ENCODE measurements at regions not wholly inside any gene's neighbourhood (a gene's known extent, or its start where the extent isn't known, plus 50 kb on each side); places are given as distances from the start of the nearest gene placed in this dataset.
"Not testable (repeated sequence)": the region's sequence is repeated elsewhere in the genome, so short reads cannot be mapped to it uniquely, and the experiment has no call there.

DNA sequence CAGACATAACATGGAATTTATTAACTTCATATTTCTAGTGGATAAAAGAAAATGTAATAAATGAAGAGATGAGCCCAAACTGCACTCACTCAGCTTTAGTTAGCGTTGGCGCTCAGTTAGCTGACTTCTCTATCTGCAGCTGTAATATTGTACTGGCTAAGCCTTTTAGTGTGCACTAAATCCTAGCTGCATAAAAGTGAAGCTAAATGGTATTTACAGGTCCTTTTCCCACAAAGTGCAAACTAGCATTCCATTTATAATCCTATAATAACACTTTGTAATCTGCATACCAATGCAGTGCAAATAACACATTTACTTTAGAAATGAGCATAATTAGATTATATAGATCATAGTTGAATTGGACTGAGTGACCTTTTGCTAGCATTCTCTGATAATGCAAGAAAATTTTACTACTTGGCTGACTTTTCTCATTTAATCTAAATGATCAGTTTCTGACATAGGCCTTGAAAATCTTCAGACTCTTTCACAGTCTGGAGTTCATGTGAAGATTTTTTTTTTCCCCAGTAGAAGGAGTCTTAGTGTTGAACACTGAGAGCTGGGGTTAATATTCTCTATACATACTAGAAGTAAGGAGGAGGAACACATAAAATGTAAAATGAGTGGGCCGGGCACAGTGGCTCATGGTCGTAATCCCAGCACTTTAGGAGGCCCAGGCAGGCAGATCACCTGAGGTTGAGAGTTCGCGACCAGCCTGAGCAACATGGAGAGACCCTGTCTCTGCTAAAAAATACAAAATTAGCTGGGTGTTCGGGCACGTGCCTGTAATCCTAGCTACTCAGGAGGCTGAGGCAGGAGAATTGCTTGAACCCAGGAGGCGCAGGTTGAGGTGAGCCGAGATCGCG is 1426.4 kb downstream of the PCDH9 start:
- Histone ChIP-seq H3K27ac (no peak overlapping the region), H3K4me1 (no peaks in the 10 kb centered on the region), H3K9me3 (no peaks in the 10 kb centered on the region), H3K36me3 (no peaks in the 10 kb centered on the region), H3K4me3 (no peak overlapping the region), H3K27me3 (no peaks in the 10 kb centered on the region), H3K9ac (ENCODE audit: low read depth in 2 of 2, low read length in 2 of 2) (no peak overlapping the region)
- intact Hi-C loops (cut with DNase I): no loop called here
- TF ChIP-seq, protein P1, sequence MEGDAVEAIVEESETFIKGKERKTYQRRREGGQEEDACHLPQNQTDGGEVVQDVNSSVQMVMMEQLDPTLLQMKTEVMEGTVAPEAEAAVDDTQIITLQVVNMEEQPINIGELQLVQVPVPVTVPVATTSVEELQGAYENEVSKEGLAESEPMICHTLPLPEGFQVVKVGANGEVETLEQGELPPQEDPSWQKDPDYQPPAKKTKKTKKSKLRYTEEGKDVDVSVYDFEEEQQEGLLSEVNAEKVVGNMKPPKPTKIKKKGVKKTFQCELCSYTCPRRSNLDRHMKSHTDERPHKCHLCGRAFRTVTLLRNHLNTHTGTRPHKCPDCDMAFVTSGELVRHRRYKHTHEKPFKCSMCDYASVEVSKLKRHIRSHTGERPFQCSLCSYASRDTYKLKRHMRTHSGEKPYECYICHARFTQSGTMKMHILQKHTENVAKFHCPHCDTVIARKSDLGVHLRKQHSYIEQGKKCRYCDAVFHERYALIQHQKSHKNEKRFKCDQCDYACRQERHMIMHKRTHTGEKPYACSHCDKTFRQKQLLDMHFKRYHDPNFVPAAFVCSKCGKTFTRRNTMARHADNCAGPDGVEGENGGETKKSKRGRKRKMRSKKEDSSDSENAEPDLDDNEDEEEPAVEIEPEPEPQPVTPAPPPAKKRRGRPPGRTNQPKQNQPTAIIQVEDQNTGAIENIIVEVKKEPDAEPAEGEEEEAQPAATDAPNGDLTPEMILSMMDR (IDR thresholded peaks at IDR 0.05): no peak
- no peak for DNase-seq

DNA sequence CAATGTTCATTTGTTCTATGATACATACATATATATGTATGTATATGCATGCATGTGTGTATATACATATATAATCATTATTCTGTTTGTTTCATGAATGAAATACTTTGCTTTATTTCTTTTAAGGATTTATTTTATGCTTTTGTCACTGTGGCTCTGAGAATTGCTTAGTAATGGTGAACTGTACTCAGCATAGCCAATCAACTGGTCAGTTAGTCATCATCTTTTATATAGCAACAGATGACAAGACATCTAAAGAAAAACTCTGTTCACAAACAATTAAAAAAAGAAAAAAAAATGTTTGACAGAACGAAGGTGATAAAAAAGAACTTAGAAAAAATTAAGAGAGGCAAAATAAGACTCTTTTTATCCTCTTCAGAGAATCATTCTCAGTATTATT is 1440.3 kb downstream of the PCDH9 start:
- Histone ChIP-seq H3K4me3 (no peak overlapping the region), H3K9ac (ENCODE audit: low read depth in 2 of 2, low read length in 2 of 2) (no peak overlapping the region), H3K27me3 (no peaks in the 10 kb centered on the region), H3K9me3 (no peaks in the 10 kb centered on the region), H3K4me1 (no peaks in the 10 kb centered on the region), H3K27ac (no peak overlapping the region), H3K36me3 (no peaks in the 10 kb centered on the region)
- intact Hi-C loops (cut with DNase I): no loop called here
- TF ChIP-seq, protein P1 (IDR thresholded peaks at IDR 0.05): no peak
- no peak for DNase-seq

DNA sequence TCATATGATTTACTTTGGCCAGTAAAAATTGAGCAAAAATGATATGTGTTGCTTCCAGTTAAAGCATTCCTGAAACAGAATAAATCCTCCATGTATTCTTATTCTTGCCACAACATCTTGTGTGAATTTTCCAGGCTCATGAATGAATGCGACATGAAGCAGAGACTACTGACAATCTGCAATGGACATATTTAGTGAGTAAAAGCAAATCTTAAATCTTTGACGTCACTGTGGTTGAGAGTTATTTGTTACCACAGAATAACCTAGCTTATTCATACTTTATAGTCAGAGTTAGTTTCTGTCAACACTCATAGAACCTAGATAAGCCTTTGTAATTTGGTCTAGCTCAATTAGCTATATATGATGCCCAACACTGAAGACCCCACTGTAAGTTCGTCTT is 1443.1 kb downstream of the PCDH9 start:
- H3K4me3 ChIP-seq: no peak overlapping the region
- intact Hi-C loops (cut with DNase I): no loop called here
- no peak for DNase-seq
- H3K9me3 ChIP-seq: no peaks in the 10 kb centered on the region
- TF ChIP-seq, protein P1 (IDR thresholded peaks at IDR 0.05): no peak
- no peaks in the 10 kb centered on the region for H3K36me3 ChIP-seq
- no peaks in the 10 kb centered on the region for H3K27me3 ChIP-seq
- H3K9ac ChIP-seq (ENCODE audit: low read depth in 2 of 2, low read length in 2 of 2): no peak overlapping the region
- H3K4me1 ChIP-seq: no peaks in the 10 kb centered on the region
- H3K27ac ChIP-seq: no peak overlapping the region

DNA sequence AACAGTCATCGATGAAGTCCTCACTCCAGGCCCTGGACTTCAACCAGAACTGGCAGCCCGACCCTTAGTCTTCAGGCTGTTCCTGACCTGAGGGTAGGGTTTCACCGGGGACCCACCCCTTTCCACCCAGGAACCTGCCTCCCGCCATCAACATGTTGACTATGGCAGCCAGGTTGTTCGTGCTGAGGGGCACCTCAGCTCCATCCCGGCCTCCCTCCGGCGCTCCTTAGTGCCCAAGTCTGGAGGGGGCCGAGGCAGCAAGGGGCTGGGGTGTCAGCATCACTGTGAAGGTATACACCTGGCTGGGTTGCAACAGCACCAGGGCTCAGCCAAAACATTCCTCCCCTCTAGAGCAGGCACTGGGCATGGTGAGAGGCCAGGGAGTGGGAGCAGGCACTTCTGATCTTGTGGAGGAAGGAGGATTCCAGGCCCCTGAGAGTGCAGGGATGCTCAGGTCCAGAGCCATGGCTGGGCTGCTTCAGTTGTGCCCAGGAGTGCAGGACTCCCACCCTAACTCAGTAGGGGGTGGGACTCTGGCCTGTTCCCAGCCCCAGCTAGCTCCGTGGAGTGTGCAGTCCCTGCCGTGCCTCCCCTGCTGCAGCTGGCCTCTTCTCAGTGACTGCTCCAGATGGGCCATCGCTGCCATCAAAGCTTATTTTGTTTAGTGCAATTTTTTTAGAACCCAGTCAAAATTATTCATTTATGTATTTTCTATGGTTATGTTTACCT is 1445.9 kb downstream of the PCDH9 start:
- TF ChIP-seq, protein P1 (IDR thresholded peaks at IDR 0.05): no peak
- no peak for DNase-seq
- Histone ChIP-seq H3K9ac (ENCODE audit: low read depth in 2 of 2, low read length in 2 of 2) (no peak overlapping the region), H3K27me3 (no peaks in the 10 kb centered on the region), H3K9me3 (no peaks in the 10 kb centered on the region), H3K27ac (no peak overlapping the region), H3K4me3 (no peak overlapping the region), H3K4me1 (no peaks in the 10 kb centered on the region), H3K36me3 (no peaks in the 10 kb centered on the region)
- intact Hi-C loops (cut with DNase I): no loop called here

DNA sequence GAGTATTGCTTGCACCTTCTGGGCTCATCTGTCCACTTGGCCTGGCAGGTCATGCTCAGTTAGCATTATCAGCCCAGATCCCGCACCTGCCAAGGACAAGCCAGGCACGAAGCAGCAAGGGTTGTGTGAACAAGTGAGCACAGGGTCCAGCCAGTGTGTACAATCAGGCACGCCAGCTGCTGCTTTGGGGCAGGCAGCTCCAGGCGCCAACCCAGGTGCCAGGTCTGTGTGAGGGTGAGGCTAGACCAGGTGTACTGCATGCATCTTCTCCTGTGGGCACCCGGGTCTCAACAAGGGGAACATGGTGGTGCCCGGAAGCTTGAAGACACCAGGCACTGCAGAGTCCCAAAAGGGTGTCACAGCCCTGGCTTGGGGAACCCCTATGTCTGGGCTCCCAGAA is 1446.8 kb downstream of the PCDH9 start:
- DNase-seq: no peak
- no peak overlapping the region for H3K9ac ChIP-seq (ENCODE audit: low read depth in 2 of 2, low read length in 2 of 2)
- intact Hi-C loops (cut with DNase I): no loop called here

DNA sequence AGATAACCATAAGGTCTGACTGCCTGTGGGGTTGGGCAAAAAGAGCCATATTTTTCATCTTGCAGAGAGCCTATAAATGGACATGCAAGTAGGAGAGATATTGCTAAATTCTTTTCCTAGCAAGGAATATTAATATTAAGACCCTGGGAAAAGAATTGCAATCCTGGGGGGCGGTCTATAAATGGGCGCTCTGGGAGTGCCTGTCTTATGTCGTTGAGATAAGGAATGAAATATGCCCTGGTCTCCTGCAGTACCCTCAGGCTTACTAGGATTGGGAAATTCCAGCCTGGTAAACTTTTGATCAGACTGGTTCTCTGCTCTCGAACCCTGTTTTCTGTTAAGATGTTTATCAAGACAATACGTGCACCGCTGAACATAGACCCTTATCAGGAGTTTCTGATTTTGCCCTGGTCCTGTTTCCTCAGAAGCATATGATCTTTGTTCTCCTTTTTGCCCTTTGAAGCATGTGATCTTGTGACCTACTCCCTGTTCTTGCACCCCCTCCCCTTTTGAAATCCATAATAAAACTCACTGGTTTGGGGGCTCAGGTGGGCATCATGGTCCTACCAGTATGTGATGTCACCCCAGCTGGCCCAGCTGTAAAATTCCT is 1458.3 kb downstream of the PCDH9 start:
- H3K27ac ChIP-seq; H3K36me3 ChIP-seq; intact Hi-C loops (cut with DNase I); DNase-seq; H3K9ac ChIP-seq (ENCODE audit: low read depth in 2 of 2, low read length in 2 of 2); H3K4me3 ChIP-seq; H3K27me3 ChIP-seq; H3K4me1 ChIP-seq; H3K9me3 ChIP-seq: not testable (repeated sequence)

More for the DNA sequence above, 1446.8 kb downstream of the PCDH9 start:
- Histone ChIP-seq H3K27me3 (no peaks in the 10 kb centered on the region), H3K4me1 (no peaks in the 10 kb centered on the region), H3K27ac (no peak overlapping the region), H3K4me3 (no peak overlapping the region), H3K36me3 (no peaks in the 10 kb centered on the region), H3K9me3 (no peaks in the 10 kb centered on the region)
- TF ChIP-seq, protein P1 (IDR thresholded peaks at IDR 0.05): no peak

All from colonic mucosa (tissue), 4 donors.